ENCODE measurements at regions not wholly inside any gene's neighbourhood (a gene's known extent, or its start where the extent isn't known, plus 50 kb on each side); places are given as distances from the start of the nearest gene placed in this dataset.
"Not testable (repeated sequence)": the region's sequence is repeated elsewhere in the genome, so short reads cannot be mapped to it uniquely, and the experiment has no call there.

DNA sequence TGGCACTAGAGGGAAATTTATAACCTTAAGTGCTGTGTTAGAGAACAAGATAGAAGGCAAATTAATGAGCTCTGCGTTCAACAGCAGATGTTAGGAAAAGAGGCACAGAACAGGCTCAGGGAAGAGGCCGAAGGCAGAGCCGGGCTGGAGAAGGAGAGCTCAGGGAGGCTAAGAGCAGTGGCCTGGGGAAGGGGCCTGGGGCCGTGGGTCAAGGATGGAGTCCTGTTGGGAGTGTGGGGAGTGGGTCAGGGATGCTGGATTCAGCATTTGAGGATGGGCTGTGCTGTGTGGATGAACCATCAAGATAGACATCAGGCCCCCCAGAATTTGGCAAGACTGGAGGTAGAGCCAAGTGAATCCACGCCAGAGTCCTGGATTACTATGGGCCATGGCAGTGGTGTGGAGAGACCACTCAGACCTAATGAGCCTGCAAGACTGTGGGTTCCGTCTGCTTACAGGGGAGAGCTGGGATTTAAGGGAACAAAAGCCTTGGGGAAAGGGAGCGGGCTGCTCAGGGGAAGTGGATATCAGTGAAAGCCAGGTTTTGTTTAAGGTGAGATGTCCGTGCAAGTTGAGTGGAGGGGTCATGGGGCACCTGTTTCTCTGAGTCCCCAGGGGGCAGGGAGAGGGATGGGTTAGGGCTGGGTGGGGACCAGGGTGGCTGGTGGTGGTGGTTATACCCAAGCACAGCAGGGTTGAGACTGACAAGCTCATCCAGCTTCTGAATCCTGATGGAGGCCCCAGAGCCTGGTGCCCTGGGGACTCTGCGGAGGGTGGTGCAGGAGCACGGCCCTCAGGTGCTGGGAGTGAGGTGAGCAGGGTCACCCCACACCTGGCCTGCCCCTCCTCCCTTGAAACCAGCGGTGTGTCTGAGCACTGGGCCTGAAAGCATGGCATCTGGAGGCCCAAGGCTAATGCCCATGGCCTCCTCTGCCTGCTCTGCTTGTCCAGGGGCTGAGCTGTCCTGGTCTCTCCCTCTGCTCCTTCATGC, 101.7 kb downstream of the BMS1 start:
- DNase-seq (ENCODE audit: extremely low read depth in 1 of 2, low read depth in 1 of 2): no peak

DNA sequence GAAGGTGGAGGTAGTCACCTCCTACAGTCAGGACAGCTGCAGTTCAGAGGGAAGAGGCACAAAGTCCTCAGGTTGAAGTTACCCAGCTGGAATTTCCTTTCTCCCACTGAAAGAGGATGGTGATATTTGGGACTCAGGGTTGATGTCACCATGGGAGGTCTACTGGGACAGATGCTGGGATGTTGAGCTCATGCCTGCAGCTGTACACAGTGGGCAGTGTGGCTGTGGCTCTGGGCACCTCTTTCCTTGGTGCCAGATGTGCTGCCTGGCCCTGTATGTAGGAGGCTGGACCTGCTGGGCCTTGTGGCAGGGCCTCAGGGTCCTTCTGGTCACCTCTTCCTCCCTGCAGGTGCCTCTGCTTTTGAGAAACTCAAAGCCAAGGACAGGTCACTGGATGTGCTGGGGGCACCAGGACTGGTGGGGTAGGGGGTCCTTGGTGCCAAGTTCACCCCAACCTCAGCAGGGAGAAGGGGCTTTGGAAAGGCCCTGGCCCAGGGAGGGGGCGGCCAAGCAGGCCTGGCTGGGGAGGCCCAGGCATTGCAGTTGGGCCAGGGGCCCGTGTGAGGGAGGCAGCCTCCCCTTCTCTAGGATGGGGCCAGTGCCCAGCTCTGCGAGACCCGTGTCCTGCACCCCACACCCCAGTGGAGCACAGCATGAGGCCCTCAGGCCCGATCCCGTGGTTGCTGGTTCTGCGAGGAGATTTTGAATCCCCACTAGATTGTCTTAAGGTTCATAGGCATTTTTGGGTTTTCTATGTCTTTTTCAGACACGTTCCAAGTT, 103.1 kb downstream of the BMS1 start:
- no peak for DNase-seq (ENCODE audit: extremely low read depth in 1 of 2, low read depth in 1 of 2)

- DNase-seq (ENCODE audit: extremely low read depth in 1 of 2, low read depth in 1 of 2): no peak
These were observed 105.3 kb downstream of the BMS1 start for GRCh38 chr10:42887734-42888503.

- no peak for DNase-seq (ENCODE audit: extremely low read depth in 1 of 2, low read depth in 1 of 2)
These were observed 106.0 kb downstream of the BMS1 start for GRCh38 chr10:42888504-42889095.

DNA sequence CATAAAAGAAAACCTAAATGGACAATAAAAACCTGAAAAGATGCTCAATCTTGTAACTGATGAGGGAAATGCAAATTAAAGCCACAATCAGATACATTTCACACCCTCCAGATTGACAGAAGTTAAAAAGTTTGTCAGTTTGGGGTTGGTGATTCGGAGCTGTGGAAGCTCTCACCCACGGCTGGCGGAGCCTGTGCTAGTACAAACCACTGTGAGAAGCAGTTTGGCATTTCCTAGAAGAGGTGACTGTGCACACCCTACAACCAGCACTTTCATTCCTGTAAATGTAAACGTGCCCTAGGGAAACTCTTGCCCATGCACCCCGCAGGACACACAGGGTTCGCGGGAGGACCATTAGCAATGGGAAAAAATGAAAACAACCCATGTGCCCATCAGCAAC, 114.1 kb downstream of the BMS1 start:
- DNase-seq (ENCODE audit: extremely low read depth in 1 of 2, low read depth in 1 of 2): no peak

DNA sequence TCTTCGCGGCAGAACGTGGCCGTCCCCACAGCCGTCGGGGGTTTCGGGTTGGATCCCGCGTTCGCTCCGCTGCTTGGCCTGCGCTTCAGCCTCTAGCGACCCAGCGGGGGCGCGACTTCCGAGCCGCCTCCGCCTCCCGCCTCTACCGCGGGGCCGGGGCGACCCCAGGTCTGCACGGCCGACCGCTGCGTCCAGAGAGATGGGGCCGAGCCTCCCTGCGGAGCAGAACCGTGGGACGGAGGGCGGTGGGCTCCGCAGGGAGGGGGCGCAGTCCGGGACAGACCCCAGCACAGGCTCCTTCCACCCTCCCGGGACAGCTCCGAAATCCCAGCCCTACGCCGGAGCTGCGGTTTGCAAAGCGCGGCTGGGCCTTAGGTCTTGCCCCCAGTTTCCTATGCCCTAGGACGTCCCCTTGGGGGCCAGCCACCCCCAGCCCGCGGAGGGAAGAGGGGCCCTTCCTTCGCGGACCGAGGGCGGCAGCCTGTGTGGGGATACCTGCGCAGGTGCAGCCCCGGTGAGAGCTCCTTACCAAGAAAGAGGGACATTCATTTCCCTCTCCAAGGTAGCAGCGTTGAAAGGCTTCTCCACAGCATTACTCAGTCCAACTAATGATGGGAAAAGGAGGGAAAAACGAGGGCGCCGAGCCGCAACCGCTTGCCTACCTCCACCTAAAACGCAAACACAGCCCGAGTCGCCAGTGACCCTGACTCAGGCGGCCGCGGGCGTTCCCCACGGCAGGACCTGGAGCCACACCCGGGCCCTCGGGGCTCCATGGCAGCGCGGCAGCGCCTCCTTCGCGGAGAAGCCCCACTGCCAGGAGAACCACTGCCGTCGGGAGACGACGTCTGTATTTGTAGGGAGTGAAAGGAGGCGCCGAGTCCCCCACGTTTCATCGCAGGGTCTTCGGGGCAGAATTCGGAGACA, 115.7 kb downstream of the BMS1 start:
- DNase-seq (ENCODE audit: extremely low read depth in 1 of 2, low read depth in 1 of 2): no peak

DNA sequence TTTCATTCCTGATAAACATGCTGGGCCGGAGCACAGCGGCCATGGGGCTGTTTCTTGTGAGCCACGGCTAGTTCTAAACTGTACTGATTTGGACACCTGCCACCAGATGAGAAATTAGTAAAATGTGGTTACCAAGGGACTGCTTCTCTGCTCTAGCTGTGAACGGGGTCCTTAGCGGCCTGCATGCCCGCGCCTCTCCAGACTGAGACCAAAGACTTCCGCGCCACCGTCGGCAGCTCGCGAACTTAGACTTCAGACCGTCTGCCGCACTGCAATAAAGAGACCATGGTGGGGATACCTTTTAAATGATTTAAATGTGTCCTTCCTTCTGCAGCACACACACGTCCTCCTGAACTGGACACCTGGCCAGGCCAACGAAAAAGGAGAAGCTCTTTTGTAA, 116.4 kb downstream of the BMS1 start:
- DNase-seq (ENCODE audit: extremely low read depth in 1 of 2, low read depth in 1 of 2): no peak

DNA sequence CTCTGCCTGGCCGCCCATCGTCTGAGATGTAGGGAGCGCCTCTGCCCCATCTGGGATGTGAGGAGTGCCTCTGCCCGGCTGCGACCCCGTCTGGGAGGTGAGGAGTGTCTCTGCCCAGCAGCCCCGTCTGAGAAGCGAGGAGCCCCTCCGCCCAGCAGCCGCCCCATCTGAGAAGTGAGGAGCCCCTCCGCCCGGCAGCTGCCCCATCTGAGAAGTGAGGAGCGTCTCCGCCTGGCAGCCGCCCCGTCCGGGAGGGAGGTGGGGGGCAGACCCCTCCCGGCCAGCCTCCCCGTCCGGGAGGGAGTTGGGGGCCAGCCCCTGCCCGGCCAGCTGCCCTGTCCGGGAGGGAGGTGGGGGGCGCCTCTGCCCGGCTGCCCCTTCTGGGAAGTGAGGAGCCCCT, 117.8 kb downstream of the BMS1 start:
- not testable (repeated sequence) for DNase-seq (ENCODE audit: extremely low read depth in 1 of 2, low read depth in 1 of 2)

- no peak for DNase-seq (ENCODE audit: extremely low read depth in 1 of 2, low read depth in 1 of 2)
These were observed 128.8 kb downstream of the BMS1 start for GRCh38 chr10:42911359-42911758.

DNA sequence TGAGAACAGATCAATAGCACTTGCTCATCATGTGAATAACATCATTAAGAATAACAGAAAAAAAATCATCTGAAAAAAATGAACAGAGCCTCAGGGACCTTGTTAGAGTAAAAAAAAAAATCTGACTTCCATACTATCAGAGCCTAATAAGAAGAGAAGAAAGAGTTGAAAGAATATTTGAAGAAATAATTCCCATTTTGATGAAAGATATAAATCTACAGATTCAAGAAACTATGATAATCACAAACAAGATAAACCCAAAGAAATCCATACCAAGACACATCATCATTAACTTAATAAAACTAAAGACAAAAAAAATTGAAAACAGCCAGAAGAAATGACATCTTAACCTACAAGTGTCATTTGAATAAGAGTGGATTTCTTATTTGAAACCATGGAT, 134.4 kb downstream of the BMS1 start:
- no peak for DNase-seq (ENCODE audit: extremely low read depth in 1 of 2, low read depth in 1 of 2)

DNA sequence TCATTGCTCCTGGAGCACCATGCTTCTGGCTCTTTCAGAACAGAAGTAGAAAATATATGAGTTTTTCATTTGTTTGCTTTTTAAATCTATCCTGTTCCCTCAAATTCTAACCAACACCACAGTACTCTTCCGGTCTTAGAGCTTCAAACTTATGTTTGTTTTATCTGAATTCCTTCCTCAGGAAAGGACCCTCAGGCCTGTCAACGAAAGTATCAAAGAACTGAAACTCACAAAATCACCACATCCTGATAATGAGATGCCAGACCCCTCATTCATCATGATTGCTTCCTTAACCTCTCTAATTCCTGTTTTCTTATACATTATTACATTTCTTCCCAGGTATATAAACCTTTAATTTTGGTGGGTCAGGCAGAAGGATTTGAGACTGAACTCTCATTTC, 135.2 kb downstream of the BMS1 start:
- DNase-seq (ENCODE audit: extremely low read depth in 1 of 2, low read depth in 1 of 2): no peak

- DNase-seq (ENCODE audit: extremely low read depth in 1 of 2, low read depth in 1 of 2): no peak
These were observed 139.4 kb downstream of the BMS1 start for GRCh38 chr10:42921951-42922350.

DNA sequence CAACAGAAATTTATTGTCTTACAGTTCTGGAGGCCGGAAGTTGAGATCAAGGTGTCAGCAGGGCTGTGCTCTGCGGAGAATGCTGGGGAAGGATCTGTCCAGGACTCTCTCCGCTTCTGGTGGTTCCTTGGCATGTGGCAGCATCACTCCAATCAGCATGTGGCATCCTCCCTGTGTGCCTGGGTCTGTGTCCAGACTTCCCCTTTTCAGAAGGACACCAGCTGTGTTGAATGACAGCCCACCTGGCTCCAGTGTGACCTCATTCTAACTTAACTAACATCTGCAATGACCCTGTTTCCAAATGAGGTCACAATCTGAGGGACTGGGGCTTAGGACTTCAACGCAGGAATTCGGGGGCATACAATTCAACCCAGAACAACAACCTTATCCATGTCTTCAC, 141.9 kb downstream of the BMS1 start:
- no peak for DNase-seq (ENCODE audit: extremely low read depth in 1 of 2, low read depth in 1 of 2)

- DNase-seq (ENCODE audit: extremely low read depth in 1 of 2, low read depth in 1 of 2): no peak
These were observed 144.2 kb downstream of the BMS1 start for GRCh38 chr10:42926843-42927242.

GRCh38 chr10:42928064-42928463, 145.5 kb downstream of the BMS1 start:
- no peak for DNase-seq (ENCODE audit: extremely low read depth in 1 of 2, low read depth in 1 of 2)

- DNase-seq (ENCODE audit: extremely low read depth in 1 of 2, low read depth in 1 of 2): no peak
These were observed 146.6 kb downstream of the BMS1 start for GRCh38 chr10:42929236-42929635.

GRCh38 chr10:42929993-42930392, 146.9 kb upstream of the RET start:
- DNase-seq (ENCODE audit: extremely low read depth in 1 of 2, low read depth in 1 of 2): no peak

- no peak for DNase-seq (ENCODE audit: extremely low read depth in 1 of 2, low read depth in 1 of 2)
These were observed 146.2 kb upstream of the RET start for GRCh38 chr10:42930516-42931192.

GRCh38 chr10:42932116-42932515, 144.8 kb upstream of the RET start:
- no peak for DNase-seq (ENCODE audit: extremely low read depth in 1 of 2, low read depth in 1 of 2)

Data from activated CD8-positive, alpha-beta memory T cell treated with anti-CD3 and anti-CD28 coated beads for 1 hour (primary cell).